22Rv1 (cell line): ENCODE measurements at regions not wholly inside any gene's neighbourhood (a gene's known extent, or its start where the extent isn't known, plus 50 kb on each side); places are given as distances from the start of the nearest gene placed in this dataset.
"Not testable (repeated sequence)": the region's sequence is repeated elsewhere in the genome, so short reads cannot be mapped to it uniquely, and the experiment has no call there.

Source experiments
- H3K27ac ChIP-seq: fragments of 450-650 bp; 2 replicates; pipeline ENCODE4 v1.5.1; 2017
- CTCF ChIP-seq: fragments of 450-650 bp; IDR thresholded peaks from 2 replicates; pipeline ENCODE4 v1.5.1; 2017; ENCODE audit warnings: mild to moderate bottlenecking
- ZFX ChIP-seq: fragments of 450-650 bp; IDR thresholded peaks from 2 replicates; pipeline ENCODE4 v1.6.1; 2017; ENCODE audit warnings: antibody characterized with exemption, borderline replicate concordance

GRCh38 chr13:39825886-39826285 is 170.4 kb downstream of the COG6 start:
- TF ChIP-seq ZFX (no peak), CTCF (no peak)
- no peak overlapping the region for H3K27ac ChIP-seq

GRCh38 chr13:39835253-39835652 is 179.8 kb downstream of the COG6 start:
- no peak for TF ChIP-seq ZFX
- no peak for TF ChIP-seq CTCF
- no peak overlapping the region for H3K27ac ChIP-seq

GRCh38 chr13:39836038-39836437 is 180.6 kb downstream of the COG6 start:
- no peak overlapping the region for H3K27ac ChIP-seq
- TF ChIP-seq ZFX (no peak), CTCF (no peak)

- not testable (repeated sequence) for H3K27ac ChIP-seq
Measured at GRCh38 chr13:39837866-39838265, 182.4 kb downstream of the COG6 start.

GRCh38 chr13:39840201-39840600 is 184.7 kb downstream of the COG6 start:
- no peak overlapping the region for H3K27ac ChIP-seq
- TF ChIP-seq ZFX: no peak
- no peak for TF ChIP-seq CTCF

- TF ChIP-seq ZFX: no peak
- TF ChIP-seq CTCF: no peak
- no peak overlapping the region for H3K27ac ChIP-seq
Measured at GRCh38 chr13:39847336-39847735, 191.9 kb downstream of the COG6 start.

GRCh38 chr13:39855236-39855635 is 199.8 kb downstream of the COG6 start:
- TF ChIP-seq ZFX: no peak
- no peak overlapping the region for H3K27ac ChIP-seq

- no peak overlapping the region for H3K27ac ChIP-seq
- TF ChIP-seq CTCF (no peak), ZFX (no peak)
Measured at GRCh38 chr13:39856714-39857113, 201.3 kb downstream of the COG6 start.
